ENCODE measurements at regions not wholly inside any gene's neighbourhood (a gene's known extent, or its start where the extent isn't known, plus 50 kb on each side); places are given as distances from the start of the nearest gene placed in this dataset.

GRCh38 chr12:24741216-24741615 lies 207.7 kb downstream of the BCAT1 start:
- no peaks in the 10 kb centered on the region for H3K79me2 ChIP-seq (ENCODE audit: low read depth)
- H3K27ac Mint-ChIP-seq: no peak overlapping the region
- no peaks in the 10 kb centered on the region for H3K27me3 Mint-ChIP-seq (ENCODE audit: insufficient read depth, low read depth)
- peaks cover 6% of the 10 kb centered on the region for H3K9me3 Mint-ChIP-seq
- no peak for DNase-seq (ENCODE audit: low spot score)
- H3F3A ChIP-seq (ENCODE audit: low read depth): no peaks in the 10 kb centered on the region
- peak overlapping the region; percentile 60 for H2AFZ ChIP-seq (replicated peaks)
- no peak overlapping the region for H3K27ac ChIP-seq
- TF ChIP-seq EZH2 (IDR thresholded peaks at IDR 0.05) (no peak), CTCF (IDR thresholded peaks at IDR 0.05) (no peak), EZH2phosphoT487 (IDR thresholded peaks at IDR 0.05) (no peak)
- H3K9me3 ChIP-seq (ENCODE audit: low read depth): no peaks in the 10 kb centered on the region
- H3K27me3 ChIP-seq: no peaks in the 10 kb centered on the region
- H3K4me3 ChIP-seq: no peak overlapping the region
- H3K36me3 Mint-ChIP-seq: no peaks in the 10 kb centered on the region
- H3K4me1 Mint-ChIP-seq: peaks cover 34% of the 10 kb centered on the region
- H3K4me2 ChIP-seq: no peak overlapping the region
- H3K36me3 ChIP-seq: no peaks in the 10 kb centered on the region
- no peak overlapping the region for H3K4me3 Mint-ChIP-seq
- no peak overlapping the region for H3K9ac ChIP-seq
- H4K20me1 ChIP-seq (ENCODE audit: low read depth): no peaks in the 10 kb centered on the region
- peaks cover 6% of the 10 kb centered on the region for H3K4me1 ChIP-seq

GRCh38 chr12:24739106-24739779 lies 209.7 kb downstream of the BCAT1 start:
- TF ChIP-seq CTCF (IDR thresholded peaks at IDR 0.05) (no peak), EZH2phosphoT487 (IDR thresholded peaks at IDR 0.05) (no peak), EZH2 (IDR thresholded peaks at IDR 0.05) (no peak)
- H3K27ac Mint-ChIP-seq: no peak overlapping the region
- peaks cover 24% of the 10 kb centered on the region for H3K4me1 Mint-ChIP-seq

DNA sequence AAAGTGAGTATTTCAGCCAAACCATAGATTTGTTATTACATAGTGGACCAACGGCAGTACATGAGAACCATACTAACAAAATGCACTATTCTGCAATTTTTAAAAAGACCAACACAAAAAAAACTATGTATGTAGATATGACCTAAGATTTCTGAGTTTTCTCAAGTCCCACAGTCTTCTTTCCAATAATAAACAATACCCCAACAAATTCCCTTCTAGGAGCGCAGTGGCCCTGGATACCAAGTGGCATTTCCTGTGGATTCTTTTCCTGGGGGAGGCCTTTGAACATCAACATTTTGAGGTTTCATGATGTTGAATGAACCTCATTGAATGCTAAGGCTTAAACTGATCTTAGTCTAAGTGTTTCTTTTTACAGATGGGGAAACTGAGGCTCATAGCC lies 210.5 kb downstream of the BCAT1 start:
- Mint-ChIP-seq H3K4me1 (peaks cover 24% of the 10 kb centered on the region), H3K27ac (no peak overlapping the region), H3K27me3 (ENCODE audit: insufficient read depth, low read depth) (no peaks in the 10 kb centered on the region), H3K36me3 (no peaks in the 10 kb centered on the region), H3K4me3 (no peak overlapping the region), H3K9me3 (peaks cover 6% of the 10 kb centered on the region)
- no peaks in the 10 kb centered on the region for H3K36me3 ChIP-seq
- no peak overlapping the region for H3K4me3 ChIP-seq
- H3K4me2 ChIP-seq: no peak overlapping the region
- no peak overlapping the region for H2AFZ ChIP-seq (replicated peaks)
- TF ChIP-seq EZH2phosphoT487 (IDR thresholded peaks at IDR 0.05) (no peak), EZH2 (IDR thresholded peaks at IDR 0.05) (no peak), CTCF (IDR thresholded peaks at IDR 0.05) (no peak)
- H3K9ac ChIP-seq: no peak overlapping the region
- DNase-seq (ENCODE audit: low spot score): no peak
- no peaks in the 10 kb centered on the region for H3K9me3 ChIP-seq (ENCODE audit: low read depth)
- H4K20me1 ChIP-seq (ENCODE audit: low read depth): no peaks in the 10 kb centered on the region
- H3K79me2 ChIP-seq (ENCODE audit: low read depth): no peaks in the 10 kb centered on the region
- H3K27ac ChIP-seq: no peak overlapping the region
- peaks cover 6% of the 10 kb centered on the region for H3K4me1 ChIP-seq
- H3K27me3 ChIP-seq: no peaks in the 10 kb centered on the region
- no peaks in the 10 kb centered on the region for H3F3A ChIP-seq (ENCODE audit: low read depth)

More at GRCh38 chr12:24739106-24739779, 209.7 kb downstream of the BCAT1 start:
- Histone ChIP-seq H3K27me3 (no peaks in the 10 kb centered on the region), H3K4me2 (no peak overlapping the region), H3K27ac (no peak overlapping the region), H3K4me3 (no peak overlapping the region), H3K36me3 (no peaks in the 10 kb centered on the region), H3K9me3 (ENCODE audit: low read depth) (no peaks in the 10 kb centered on the region), H3K9ac (no peak overlapping the region), H3F3A (ENCODE audit: low read depth) (no peaks in the 10 kb centered on the region), H4K20me1 (ENCODE audit: low read depth) (no peaks in the 10 kb centered on the region), H3K79me2 (ENCODE audit: low read depth) (no peaks in the 10 kb centered on the region), H3K4me1 (peaks cover 6% of the 10 kb centered on the region), H2AFZ (replicated peaks) (no peak overlapping the region)
- Mint-ChIP-seq H3K36me3 (no peaks in the 10 kb centered on the region), H3K9me3 (peaks cover 6% of the 10 kb centered on the region), H3K27me3 (ENCODE audit: insufficient read depth, low read depth) (no peaks in the 10 kb centered on the region), H3K4me3 (no peak overlapping the region)
- no peak for DNase-seq (ENCODE audit: low spot score)

Data from neural progenitor cell (in vitro differentiated cells).